ENCODE measurements at regions not wholly inside any gene's neighbourhood (a gene's known extent, or its start where the extent isn't known, plus 50 kb on each side); places are given as distances from the start of the nearest gene placed in this dataset.

- H3K36me3 ChIP-seq: no peaks in the 10 kb centered on the region
- H3K27ac ChIP-seq: no peak overlapping the region
- intact Hi-C loops (cut with DNase I; ENCODE audit: low total_unique reads): no loop called here
- H3K9me3 ChIP-seq: no peaks in the 10 kb centered on the region
- H3K27me3 ChIP-seq: no peaks in the 10 kb centered on the region
- WGBS, 2 donors (ENCODE audit: low coverage in 1 of 2): 92 to 93% methylated on average over 4 to 5 of the region's 5 CpGs
- H3K4me1 ChIP-seq: peaks cover 0 to 7% (median 6%) of the 10 kb centered on the region in 4 donors
- in situ Hi-C loops (cut with MboI; ENCODE audit: low pct_ligation_motif_present in 1 of 4, low pct_unique_long_range_greater_than_20kb in 1 of 4, low sequenced_read_pairs in 3 of 4): no loop called here
- TF ChIP-seq POLR2AphosphoS5 (IDR thresholded peaks at IDR 0.05) (no peak), CTCF (IDR thresholded peaks at IDR 0.05) (no peak), EP300 (IDR thresholded peaks at IDR 0.05; ENCODE audit: low read depth) (no peak)
- no peak for DNase-seq
- no peak overlapping the region for H3K4me3 ChIP-seq
Observed at GRCh38 chr6:158255989-158256601, 56.2 kb upstream of the TULP4 start.

GRCh38 chr6:158256746-158257424 is 55.4 kb upstream of the TULP4 start:
- Histone ChIP-seq H3K27me3 (no peaks in the 10 kb centered on the region), H3K4me3 (no peak overlapping the region), H3K4me1 (peaks cover 0 to 7% (median 6%) of the 10 kb centered on the region in 4 donors), H3K9me3 (no peaks in the 10 kb centered on the region), H3K27ac (no peak overlapping the region), H3K36me3 (no peaks in the 10 kb centered on the region)
- 90 to 100% methylated on average over 3 to 5 of the region's 5 CpGs for WGBS, 2 donors (ENCODE audit: low coverage in 1 of 2)
- DNase-seq: no peak
- intact Hi-C loops (cut with DNase I; ENCODE audit: low total_unique reads): no loop called here
- in situ Hi-C loops (cut with MboI; ENCODE audit: low pct_ligation_motif_present in 1 of 4, low pct_unique_long_range_greater_than_20kb in 1 of 4, low sequenced_read_pairs in 3 of 4): no loop called here
- TF ChIP-seq POLR2AphosphoS5 (IDR thresholded peaks at IDR 0.05) (no peak), EP300 (IDR thresholded peaks at IDR 0.05; ENCODE audit: low read depth) (no peak)

- 89 to 100% methylated on average over 1 to 2 of the region's 2 CpGs for WGBS, 2 donors (ENCODE audit: low coverage in 1 of 2)
- TF ChIP-seq POLR2A (IDR thresholded peaks at IDR 0.05) (no peak), POLR2AphosphoS5 (IDR thresholded peaks at IDR 0.05) (no peak), EP300 (IDR thresholded peaks at IDR 0.05; ENCODE audit: low read depth) (no peak), CTCF (IDR thresholded peaks at IDR 0.05) (no peak)
- Histone ChIP-seq H3K9me3 (no peaks in the 10 kb centered on the region), H3K4me3 (no peak overlapping the region), H3K27ac (no peak overlapping the region), H3K27me3 (no peaks in the 10 kb centered on the region), H3K36me3 (no peaks in the 10 kb centered on the region), H3K4me1 (peaks cover 0 to 7% (median 6%) of the 10 kb centered on the region in 4 donors)
- no peak for DNase-seq
- in situ Hi-C loops (cut with MboI; ENCODE audit: low pct_ligation_motif_present in 1 of 4, low pct_unique_long_range_greater_than_20kb in 1 of 4, low sequenced_read_pairs in 3 of 4) (no loop called here), intact Hi-C loops (cut with DNase I; ENCODE audit: low total_unique reads) (no loop called here)
Observed at GRCh38 chr6:158257425-158257759, 54.9 kb upstream of the TULP4 start.

GRCh38 chr6:158257781-158258180 is 54.5 kb upstream of the TULP4 start:
- H3K27me3 ChIP-seq: no peaks in the 10 kb centered on the region
- no peaks in the 10 kb centered on the region for H3K36me3 ChIP-seq
- intact Hi-C loops (cut with DNase I; ENCODE audit: low total_unique reads): no loop called here
- in situ Hi-C loops (cut with MboI; ENCODE audit: low pct_ligation_motif_present in 1 of 4, low pct_unique_long_range_greater_than_20kb in 1 of 4, low sequenced_read_pairs in 3 of 4): no loop called here
- no peak overlapping the region for H3K4me3 ChIP-seq
- 81 to 100% methylated on average over 4 to 6 of the region's 6 CpGs for WGBS, 2 donors (ENCODE audit: low coverage in 1 of 2)
- TF ChIP-seq POLR2A (IDR thresholded peaks at IDR 0.05): no peak
- no peak for TF ChIP-seq POLR2AphosphoS5 (IDR thresholded peaks at IDR 0.05)
- TF ChIP-seq CTCF (IDR thresholded peaks at IDR 0.05): no peak
- TF ChIP-seq EP300 (IDR thresholded peaks at IDR 0.05; ENCODE audit: low read depth): no peak
- no peaks in the 10 kb centered on the region for H3K9me3 ChIP-seq
- no peak overlapping the region for H3K27ac ChIP-seq
- peaks cover 0 to 7% (median 6%) of the 10 kb centered on the region in 4 donors for H3K4me1 ChIP-seq
- peak; percentile 19 for DNase-seq

Measured in transverse colon (tissue), 4 donors.